ENCODE measurements at regions not wholly inside any gene's neighbourhood (a gene's known extent, or its start where the extent isn't known, plus 50 kb on each side); places are given as distances from the start of the nearest gene placed in this dataset.

DNA sequence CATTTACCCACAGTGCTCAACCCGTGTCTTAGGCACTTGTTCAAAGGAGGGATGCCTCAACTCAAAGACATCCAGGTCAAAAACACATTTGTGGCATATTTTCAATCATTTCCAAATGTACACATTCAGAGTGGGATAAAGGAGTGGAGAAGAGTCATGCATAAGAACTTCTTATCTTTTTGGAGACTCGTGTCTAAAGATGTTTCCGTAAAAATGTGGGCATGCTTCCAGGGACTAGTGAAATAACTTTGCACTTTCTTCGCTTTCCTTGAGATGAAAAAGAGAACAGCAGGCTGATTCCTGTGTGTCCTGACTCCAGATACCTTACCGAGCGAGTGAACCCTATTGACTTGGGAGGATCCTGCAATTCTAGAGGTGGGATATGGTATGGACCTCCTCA lies 256.6 kb upstream of the KCNJ16 start:
- WGBS, 2 donors = 55 to 57% methylated on average over 6 of the region's 6 CpGs
- H3K4me3 ChIP-seq = no peak overlapping the region
- no peaks in the 10 kb centered on the region for H3K27me3 ChIP-seq
- TF ChIP-seq, protein P1, sequence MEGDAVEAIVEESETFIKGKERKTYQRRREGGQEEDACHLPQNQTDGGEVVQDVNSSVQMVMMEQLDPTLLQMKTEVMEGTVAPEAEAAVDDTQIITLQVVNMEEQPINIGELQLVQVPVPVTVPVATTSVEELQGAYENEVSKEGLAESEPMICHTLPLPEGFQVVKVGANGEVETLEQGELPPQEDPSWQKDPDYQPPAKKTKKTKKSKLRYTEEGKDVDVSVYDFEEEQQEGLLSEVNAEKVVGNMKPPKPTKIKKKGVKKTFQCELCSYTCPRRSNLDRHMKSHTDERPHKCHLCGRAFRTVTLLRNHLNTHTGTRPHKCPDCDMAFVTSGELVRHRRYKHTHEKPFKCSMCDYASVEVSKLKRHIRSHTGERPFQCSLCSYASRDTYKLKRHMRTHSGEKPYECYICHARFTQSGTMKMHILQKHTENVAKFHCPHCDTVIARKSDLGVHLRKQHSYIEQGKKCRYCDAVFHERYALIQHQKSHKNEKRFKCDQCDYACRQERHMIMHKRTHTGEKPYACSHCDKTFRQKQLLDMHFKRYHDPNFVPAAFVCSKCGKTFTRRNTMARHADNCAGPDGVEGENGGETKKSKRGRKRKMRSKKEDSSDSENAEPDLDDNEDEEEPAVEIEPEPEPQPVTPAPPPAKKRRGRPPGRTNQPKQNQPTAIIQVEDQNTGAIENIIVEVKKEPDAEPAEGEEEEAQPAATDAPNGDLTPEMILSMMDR (IDR thresholded peaks at IDR 0.05) = no peak
- TF ChIP-seq POLR2AphosphoS5 (IDR thresholded peaks at IDR 0.05) = no peak
- TF ChIP-seq EP300 (IDR thresholded peaks at IDR 0.05) = no peak
- no peak for TF ChIP-seq POLR2A (IDR thresholded peaks at IDR 0.05)
- no peak for ATAC-seq (ENCODE audit: low FRiP score in 2 of 2)
- no peaks in the 10 kb centered on the region for H3K9me3 ChIP-seq
- no peaks in the 10 kb centered on the region for H3K36me3 ChIP-seq
- no peak overlapping the region for H3K27ac ChIP-seq
- no peak for DNase-seq
- H3K4me1 ChIP-seq = no peaks in the 10 kb centered on the region

DNA sequence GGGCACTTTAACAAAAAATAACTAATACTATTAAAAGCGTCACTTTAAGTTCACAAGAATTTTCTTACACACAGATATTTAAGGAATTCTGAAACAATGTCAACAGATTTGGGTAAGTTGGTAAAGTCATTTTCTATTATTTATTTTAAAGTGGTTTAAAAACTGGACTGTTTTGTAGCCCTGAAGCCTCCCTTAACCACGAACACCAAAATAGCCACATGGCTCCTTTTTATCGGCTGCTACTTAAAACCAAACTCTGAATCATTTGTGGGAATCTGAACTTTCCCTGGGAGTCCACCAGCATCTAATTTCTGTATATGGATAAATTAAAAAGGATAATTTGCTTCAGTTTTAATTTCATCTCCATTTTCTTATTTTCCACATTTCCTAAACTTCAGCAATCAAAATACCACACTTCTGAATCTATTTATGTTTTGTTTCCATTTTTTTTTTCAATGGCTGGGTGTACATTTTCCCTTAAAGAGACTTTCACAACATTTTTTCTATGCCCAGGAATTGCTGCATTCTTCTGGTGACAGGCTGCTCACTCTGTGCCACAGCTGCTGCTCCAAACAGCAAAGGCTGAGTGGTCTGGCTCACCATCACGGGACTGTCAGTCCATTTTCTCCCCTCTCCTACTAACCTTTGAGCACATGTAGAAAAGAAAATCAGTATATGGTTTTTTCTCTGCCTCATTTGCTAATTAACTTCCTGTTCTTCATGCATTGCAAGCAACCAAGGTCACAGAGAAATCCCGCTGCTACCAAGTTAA lies 255.5 kb upstream of the KCNJ16 start:
- DNase-seq (no peak), ATAC-seq (ENCODE audit: low FRiP score in 2 of 2) (no peak)
- no peaks in the 10 kb centered on the region for H3K4me1 ChIP-seq
- WGBS, 2 donors = 70 to 72% methylated on average over 5 of the region's 5 CpGs
- no peaks in the 10 kb centered on the region for H3K9me3 ChIP-seq
- H3K27me3 ChIP-seq = no peaks in the 10 kb centered on the region
- H3K36me3 ChIP-seq = no peaks in the 10 kb centered on the region
- TF ChIP-seq EP300 (IDR thresholded peaks at IDR 0.05) (no peak), POLR2A (IDR thresholded peaks at IDR 0.05) (no peak)
- TF ChIP-seq, protein P1 (IDR thresholded peaks at IDR 0.05) = no peak
- H3K4me3 ChIP-seq = no peak overlapping the region
- H3K27ac ChIP-seq = no peak overlapping the region

DNA sequence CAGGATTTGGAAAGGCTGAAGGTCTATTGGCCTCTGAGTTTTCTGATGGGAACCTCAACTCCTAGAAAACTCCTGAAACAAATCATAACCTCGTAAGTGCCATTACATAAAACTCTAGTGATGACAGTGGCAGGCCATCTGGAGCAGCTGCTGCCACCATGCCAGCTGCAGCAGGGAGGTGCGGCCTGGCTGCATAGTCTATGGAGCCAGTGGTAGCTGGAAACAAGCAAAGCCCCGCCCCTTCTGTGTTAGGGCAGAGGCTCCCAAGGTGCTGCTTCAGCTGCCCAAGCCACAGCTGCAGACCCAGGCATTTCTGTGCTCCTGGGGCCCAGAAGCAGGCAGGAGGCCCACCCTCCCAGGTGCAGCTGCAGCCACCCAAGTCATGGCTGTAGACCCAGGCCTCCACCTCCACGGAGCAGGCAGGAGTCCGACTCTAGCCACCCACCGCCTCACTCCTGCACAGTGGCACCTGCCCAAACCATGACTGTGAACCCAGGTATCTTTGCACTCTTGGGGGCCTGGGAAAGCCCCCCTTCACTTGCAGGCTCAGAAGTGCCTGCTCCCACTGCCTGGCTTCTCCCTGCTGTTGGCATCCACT lies 254.1 kb upstream of the KCNJ16 start:
- 93 to 97% methylated on average over 3 to 6 of the region's 6 CpGs for WGBS, 2 donors
- DNase-seq = peak in 1 of 2 donors; percentile 46
- no peak overlapping the region for H3K4me3 ChIP-seq
- H3K27me3 ChIP-seq = no peaks in the 10 kb centered on the region
- no peaks in the 10 kb centered on the region for H3K4me1 ChIP-seq
- TF ChIP-seq EP300 (IDR thresholded peaks at IDR 0.05) (no peak), POLR2AphosphoS5 (IDR thresholded peaks at IDR 0.05) (no peak)
- H3K9me3 ChIP-seq = no peaks in the 10 kb centered on the region
- H3K36me3 ChIP-seq = no peaks in the 10 kb centered on the region
- ATAC-seq (ENCODE audit: low FRiP score in 2 of 2) = no peak
- no peak overlapping the region for H3K27ac ChIP-seq

DNA sequence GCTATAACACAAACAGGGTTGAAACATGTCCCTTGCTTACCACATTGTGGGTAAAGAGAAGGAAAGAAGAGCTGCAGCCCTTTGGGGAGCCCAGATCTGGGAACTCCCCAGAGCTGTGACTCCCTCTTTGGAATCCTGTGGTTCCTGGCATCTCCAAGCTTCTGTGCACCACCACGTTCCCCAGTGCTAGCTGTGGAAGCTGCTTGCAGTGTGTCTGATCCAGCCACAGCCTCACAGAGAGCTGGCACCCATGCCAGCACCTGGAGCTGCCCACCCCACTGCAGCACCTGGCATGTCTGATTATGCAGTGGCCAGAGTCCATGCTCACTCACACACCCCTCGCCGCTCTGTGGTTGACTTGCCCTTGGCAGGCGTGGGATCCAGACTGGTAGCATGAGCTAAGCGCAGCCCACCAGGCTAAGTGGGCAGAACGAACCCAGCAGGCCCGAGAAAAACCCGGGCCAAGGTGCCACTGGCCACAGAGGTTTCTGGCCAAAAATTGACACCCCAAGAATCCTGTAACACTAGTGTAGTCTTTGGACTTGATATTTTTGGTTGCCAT lies 252.6 kb upstream of the KCNJ16 start:
- ATAC-seq (ENCODE audit: low FRiP score in 2 of 2) = no peak
- no peak overlapping the region for H3K27ac ChIP-seq
- H3K4me3 ChIP-seq = no peak overlapping the region

DNA sequence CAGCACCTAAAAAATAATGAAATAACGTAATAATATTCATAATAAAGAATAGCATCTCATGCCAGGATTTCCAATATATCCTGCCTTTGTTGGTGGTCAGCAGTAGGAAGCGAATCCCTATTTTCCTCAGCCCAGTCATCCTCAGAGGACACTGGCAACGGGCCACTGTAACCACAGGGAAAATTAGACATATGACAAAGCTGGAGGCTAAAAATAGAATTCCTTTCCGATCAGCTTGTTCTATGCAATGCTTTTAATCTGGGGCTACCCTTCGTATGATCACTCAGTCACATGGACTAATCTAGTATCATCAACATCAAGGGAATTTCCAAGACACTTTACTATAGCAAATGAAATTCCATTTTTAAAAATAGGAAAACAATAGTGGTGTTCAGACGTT lies 246.9 kb upstream of the KCNJ16 start:
- Histone ChIP-seq H3K27ac (no peak overlapping the region), H3K4me3 (no peak overlapping the region), H3K27me3 (no peaks in the 10 kb centered on the region), H3K9me3 (no peaks in the 10 kb centered on the region), H3K4me1 (no peaks in the 10 kb centered on the region), H3K36me3 (no peaks in the 10 kb centered on the region)
- ATAC-seq (ENCODE audit: low FRiP score in 2 of 2) = no peak
- 34 to 50% methylated on average over 6 of the region's 6 CpGs for WGBS, 2 donors
- DNase-seq = no peak
- TF ChIP-seq, protein P1 (IDR thresholded peaks at IDR 0.05) = no peak
- TF ChIP-seq EP300 (IDR thresholded peaks at IDR 0.05) (no peak), POLR2AphosphoS5 (IDR thresholded peaks at IDR 0.05) (no peak), POLR2A (IDR thresholded peaks at IDR 0.05) (no peak)

More for the DNA sequence above, 252.6 kb upstream of the KCNJ16 start:
- Histone ChIP-seq H3K9me3 (no peaks in the 10 kb centered on the region), H3K27me3 (no peaks in the 10 kb centered on the region), H3K4me1 (no peaks in the 10 kb centered on the region), H3K36me3 (no peaks in the 10 kb centered on the region)
- no peak for DNase-seq
- WGBS, 2 donors = 92 to 98% methylated on average over 8 of the region's 8 CpGs
- no peak for TF ChIP-seq POLR2AphosphoS5 (IDR thresholded peaks at IDR 0.05)
- TF ChIP-seq, protein P1 (IDR thresholded peaks at IDR 0.05) = no peak
- TF ChIP-seq EP300 (IDR thresholded peaks at IDR 0.05) = no peak
- TF ChIP-seq POLR2A (IDR thresholded peaks at IDR 0.05) = no peak

Data from upper lobe of left lung (tissue), 6 donors.